Natural killer cell (primary cell): ENCODE measurements at regions not wholly inside any gene's neighbourhood (a gene's known extent, or its start where the extent isn't known, plus 50 kb on each side); places are given as distances from the start of the nearest gene placed in this dataset.

ENCODE experiments used
- ATAC-seq, 3 donors: fragments of 150-1000 bp in 2 of 3; fragments of 200-7000 bp in 1 of 3; cut with Tn5 transposase; 1 replicate in 1 of 3; 2 replicates in 2 of 3; pipeline ENCODE4 v1.10.0; 2021; ENCODE audit warnings: mild to moderate bottlenecking in 2 of 3, moderate library complexity in 2 of 3
- DNase-seq, 2 donors: peaks; one replicate each; pipeline versions ENCODE4 v3.0.0 to v3.0.0-alpha.2; 2013 to 2021; ENCODE audit warnings: mixed read lengths in 1 of 2
- H3K27ac ChIP-seq: one replicate; pipeline ENCODE4 v1.5.1; 2013; ENCODE audit warnings: mild to moderate bottlenecking, low read length
- H3K27me3 ChIP-seq: one replicate; pipeline ENCODE4 v1.6.1; 2013; ENCODE audit warnings: low read length; ENCODE audit not compliant: control insufficient read depth, insufficient read depth
- H3K36me3 ChIP-seq: one replicate; pipeline ENCODE4 v1.6.1; 2013; ENCODE audit warnings: low read length; ENCODE audit not compliant: control insufficient read depth, insufficient read depth
- H3K4me1 ChIP-seq: one replicate; pipeline ENCODE4 v1.6.1; 2013; ENCODE audit warnings: low read length; ENCODE audit not compliant: control insufficient read depth, insufficient read depth
- H3K4me3 ChIP-seq: one replicate; pipeline ENCODE4 v1.5.1; 2013; ENCODE audit warnings: low read length
- H3K9me3 ChIP-seq: one replicate; pipeline ENCODE4 v1.6.1; 2013; ENCODE audit warnings: low read length; ENCODE audit not compliant: control insufficient read depth, insufficient read depth
- H3K27ac Mint-ChIP-seq, 2 donors: one replicate each; pipeline ENCODE4 v1.8.0; 2022; ENCODE audit warnings: mild to moderate bottlenecking in 2 of 2, mixed read lengths in 2 of 2, moderate library complexity in 1 of 2
- H3K27me3 Mint-ChIP-seq, 2 donors: one replicate each; pipeline ENCODE4 v1.8.0; 2022; ENCODE audit warnings: low read depth in 2 of 2, mixed read lengths in 2 of 2
- H3K36me3 Mint-ChIP-seq: one replicate; pipeline ENCODE4 v1.8.0; 2022; ENCODE audit warnings: mixed read lengths
- H3K4me1 Mint-ChIP-seq, 2 donors: one replicate each; pipeline ENCODE4 v1.8.0; 2022; ENCODE audit warnings: mixed read lengths in 2 of 2
- H3K4me3 Mint-ChIP-seq: one replicate; pipeline ENCODE4 v1.8.0; 2022; ENCODE audit warnings: mild to moderate bottlenecking, moderate library complexity, mixed read lengths
- H3K9me3 Mint-ChIP-seq, 2 donors: one replicate each; pipeline ENCODE4 v1.8.0; 2022; ENCODE audit warnings: mixed read lengths in 2 of 2
- WGBS: methylation state at CpG from one replicate; pipeline ENCODE4 v1.1.7; 2013; ENCODE audit warnings: missing lambda C conversion rate; ENCODE audit not compliant: insufficient coverage; 5-methylcytosine and 5-hydroxymethylcytosine counted together
- intact Hi-C: fragments of 100-400 bp; cut with micrococcal nuclease; formaldehyde crosslinking; loops from one replicate; pipeline ENCODE4 v1.14.2; 2022
- TF ChIP-seq, protein P1 (sequence below): fragments of 200-600 bp; IDR thresholded peaks from one replicate; pipeline ENCODE4 v1.8.0; 2022; ENCODE audit warnings: antibody characterized with exemption

DNA sequence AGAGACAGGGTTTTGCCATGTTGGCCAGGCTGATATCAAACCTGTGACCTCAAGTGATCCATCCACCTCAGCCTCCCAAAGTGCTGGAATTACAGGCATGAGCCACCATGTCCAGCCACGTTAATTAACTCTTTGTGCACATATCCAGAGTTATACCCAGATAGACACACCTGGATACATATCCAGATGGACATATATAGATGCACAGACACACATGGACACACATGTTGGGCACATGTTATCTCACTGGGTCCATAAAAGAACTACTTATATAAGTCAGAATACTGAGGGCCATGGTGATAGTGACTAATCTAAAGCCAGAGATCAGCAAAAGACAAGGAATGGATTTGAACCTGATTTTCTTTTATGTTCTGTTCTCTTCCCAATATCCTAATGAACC is 158.6 kb downstream of the IRS1 start:
- H3K9me3 Mint-ChIP-seq, result peaks cover 0 to 3% of the 10 kb centered on the region in 2 donors
- H3K27ac Mint-ChIP-seq, result no peak overlapping the region
- WGBS, result 76% methylated on average over 1 of the region's 1 CpG
- DNase-seq (no peak), ATAC-seq (no peak)
- no peaks in the 10 kb centered on the region for H3K27me3 Mint-ChIP-seq
- TF ChIP-seq, protein P1, sequence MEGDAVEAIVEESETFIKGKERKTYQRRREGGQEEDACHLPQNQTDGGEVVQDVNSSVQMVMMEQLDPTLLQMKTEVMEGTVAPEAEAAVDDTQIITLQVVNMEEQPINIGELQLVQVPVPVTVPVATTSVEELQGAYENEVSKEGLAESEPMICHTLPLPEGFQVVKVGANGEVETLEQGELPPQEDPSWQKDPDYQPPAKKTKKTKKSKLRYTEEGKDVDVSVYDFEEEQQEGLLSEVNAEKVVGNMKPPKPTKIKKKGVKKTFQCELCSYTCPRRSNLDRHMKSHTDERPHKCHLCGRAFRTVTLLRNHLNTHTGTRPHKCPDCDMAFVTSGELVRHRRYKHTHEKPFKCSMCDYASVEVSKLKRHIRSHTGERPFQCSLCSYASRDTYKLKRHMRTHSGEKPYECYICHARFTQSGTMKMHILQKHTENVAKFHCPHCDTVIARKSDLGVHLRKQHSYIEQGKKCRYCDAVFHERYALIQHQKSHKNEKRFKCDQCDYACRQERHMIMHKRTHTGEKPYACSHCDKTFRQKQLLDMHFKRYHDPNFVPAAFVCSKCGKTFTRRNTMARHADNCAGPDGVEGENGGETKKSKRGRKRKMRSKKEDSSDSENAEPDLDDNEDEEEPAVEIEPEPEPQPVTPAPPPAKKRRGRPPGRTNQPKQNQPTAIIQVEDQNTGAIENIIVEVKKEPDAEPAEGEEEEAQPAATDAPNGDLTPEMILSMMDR, result no peak
- Histone ChIP-seq H3K9me3 (no peaks in the 10 kb centered on the region), H3K4me1 (no peaks in the 10 kb centered on the region), H3K27me3 (no peaks in the 10 kb centered on the region), H3K4me3 (no peak overlapping the region), H3K27ac (no peak overlapping the region), H3K36me3 (no peaks in the 10 kb centered on the region)
- intact Hi-C loops, result no loop called here
- no peaks in the 10 kb centered on the region for H3K36me3 Mint-ChIP-seq
- H3K4me1 Mint-ChIP-seq, result no peaks in the 10 kb centered on the region
- H3K4me3 Mint-ChIP-seq, result no peak overlapping the region

DNA sequence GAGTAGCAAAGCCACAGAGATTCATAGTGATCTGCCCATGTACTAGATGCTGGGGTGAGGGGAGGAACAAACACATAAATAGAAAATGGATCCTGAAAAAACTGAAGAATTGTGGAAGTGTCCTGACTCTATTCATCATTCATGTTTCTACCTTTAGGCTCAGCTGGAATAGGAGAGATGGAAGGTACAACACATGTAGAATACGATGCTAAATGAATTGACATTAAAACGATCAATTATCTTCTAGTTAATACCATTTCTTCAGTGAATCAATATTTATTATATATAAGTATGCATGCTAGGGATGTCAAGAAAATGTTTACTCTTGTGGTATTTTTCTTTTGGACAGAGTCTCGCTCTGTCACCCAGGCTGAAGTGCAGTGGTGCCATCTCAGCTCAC is 159.1 kb downstream of the IRS1 start:
- TF ChIP-seq, protein P1, result no peak
- intact Hi-C loops, result no loop called here
- no peak for ATAC-seq
- Mint-ChIP-seq H3K36me3 (no peaks in the 10 kb centered on the region), H3K4me3 (no peak overlapping the region), H3K27me3 (no peaks in the 10 kb centered on the region), H3K4me1 (no peaks in the 10 kb centered on the region), H3K27ac (no peak overlapping the region), H3K9me3 (peaks cover 0 to 3% of the 10 kb centered on the region in 2 donors)
- H3K4me1 ChIP-seq, result no peaks in the 10 kb centered on the region
- no peaks in the 10 kb centered on the region for H3K27me3 ChIP-seq
- WGBS, result no CpG with 5 or more reads among the region's 3 CpGs
- DNase-seq, result no peak
- no peak overlapping the region for H3K4me3 ChIP-seq
- H3K9me3 ChIP-seq, result no peaks in the 10 kb centered on the region
- H3K36me3 ChIP-seq, result no peaks in the 10 kb centered on the region
- no peak overlapping the region for H3K27ac ChIP-seq

DNA sequence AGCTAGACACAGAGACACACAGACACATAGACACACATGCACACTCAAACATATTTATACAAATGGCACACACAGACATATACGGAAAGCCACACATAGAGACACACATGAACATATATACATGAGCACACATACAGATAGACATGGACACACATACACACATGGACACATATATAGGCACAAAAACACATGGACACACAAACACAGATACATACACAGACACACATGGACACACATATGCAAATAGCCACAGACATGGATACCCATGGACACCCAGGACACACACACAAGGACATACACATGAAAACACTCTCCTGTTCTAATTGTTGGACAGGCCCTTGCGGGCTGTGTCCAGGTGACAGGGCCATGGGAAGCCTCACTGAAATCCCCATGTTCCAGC is 160.1 kb downstream of the IRS1 start:
- DNase-seq, result no peak
- Histone ChIP-seq H3K9me3 (no peaks in the 10 kb centered on the region), H3K27me3 (no peaks in the 10 kb centered on the region), H3K36me3 (no peaks in the 10 kb centered on the region), H3K4me1 (no peaks in the 10 kb centered on the region), H3K27ac (no peak overlapping the region), H3K4me3 (no peak overlapping the region)
- no peaks in the 10 kb centered on the region for H3K36me3 Mint-ChIP-seq
- intact Hi-C loops, result no loop called here
- TF ChIP-seq, protein P1, result no peak
- H3K27me3 Mint-ChIP-seq, result no peaks in the 10 kb centered on the region
- no peak overlapping the region for H3K4me3 Mint-ChIP-seq
- H3K27ac Mint-ChIP-seq, result no peak overlapping the region
- WGBS, result 94% methylated on average over 2 of the region's 2 CpGs
- peak in 1 of 3 donors; percentile 32 for ATAC-seq
- H3K4me1 Mint-ChIP-seq, result no peaks in the 10 kb centered on the region
- H3K9me3 Mint-ChIP-seq, result peaks cover 0 to 3% of the 10 kb centered on the region in 2 donors

DNA sequence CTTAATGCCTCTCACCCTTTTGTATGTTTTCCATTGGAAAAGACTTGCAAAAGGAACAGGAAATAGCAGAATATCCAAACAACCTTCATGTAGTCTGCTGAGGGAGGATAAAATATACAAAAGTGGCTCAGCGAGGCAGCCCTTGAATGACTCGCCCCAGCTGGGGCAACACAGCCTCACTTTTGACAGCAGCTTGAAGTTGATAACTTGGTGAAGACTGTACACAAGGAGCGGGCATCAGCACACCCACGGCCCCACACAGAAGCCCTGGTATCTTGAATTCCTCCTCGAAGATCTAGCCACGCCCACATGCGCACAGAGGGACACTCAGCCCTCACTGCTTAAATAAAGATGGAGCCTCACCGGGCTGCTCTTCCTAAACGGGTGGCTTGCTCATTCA is 161.0 kb downstream of the IRS1 start:
- no peaks in the 10 kb centered on the region for H3K9me3 ChIP-seq
- TF ChIP-seq, protein P1, result no peak
- no peaks in the 10 kb centered on the region for H3K4me1 ChIP-seq
- H3K4me3 ChIP-seq, result no peak overlapping the region
- no peak overlapping the region for H3K27ac ChIP-seq
- H3K27me3 ChIP-seq, result no peaks in the 10 kb centered on the region
- H3K27me3 Mint-ChIP-seq, result no peaks in the 10 kb centered on the region
- H3K27ac Mint-ChIP-seq, result no peak overlapping the region
- intact Hi-C loops, result no loop called here
- ATAC-seq, result no peak
- H3K36me3 Mint-ChIP-seq, result no peaks in the 10 kb centered on the region
- H3K4me1 Mint-ChIP-seq, result no peaks in the 10 kb centered on the region
- no peaks in the 10 kb centered on the region for H3K36me3 ChIP-seq
- DNase-seq, result no peak
- 85% methylated on average over 9 of the region's 9 CpGs for WGBS
- peaks cover 2 to 5% of the 10 kb centered on the region in 2 donors for H3K9me3 Mint-ChIP-seq
- no peak overlapping the region for H3K4me3 Mint-ChIP-seq
